HG03159 (cell line): ENCODE measurements at regions not wholly inside any gene's neighbourhood (a gene's known extent, or its start where the extent isn't known, plus 50 kb on each side); places are given as distances from the start of the nearest gene placed in this dataset.
"Not testable (repeated sequence)": the region's sequence is repeated elsewhere in the genome, so short reads cannot be mapped to it uniquely, and the experiment has no call there.

Experiments used
- ATAC-seq: cut with Tn5 transposase; IDR thresholded peaks from one replicate; pipeline ENCODE4 v1.9.1; 2021; ENCODE audit warnings: mild to moderate bottlenecking, moderate library complexity; ENCODE audit not compliant: unreplicated experiment

GRCh38 chr1:121566346-121566745 lies 381.6 kb downstream of the SRGAP2C start:
- no peak for ATAC-seq

DNA sequence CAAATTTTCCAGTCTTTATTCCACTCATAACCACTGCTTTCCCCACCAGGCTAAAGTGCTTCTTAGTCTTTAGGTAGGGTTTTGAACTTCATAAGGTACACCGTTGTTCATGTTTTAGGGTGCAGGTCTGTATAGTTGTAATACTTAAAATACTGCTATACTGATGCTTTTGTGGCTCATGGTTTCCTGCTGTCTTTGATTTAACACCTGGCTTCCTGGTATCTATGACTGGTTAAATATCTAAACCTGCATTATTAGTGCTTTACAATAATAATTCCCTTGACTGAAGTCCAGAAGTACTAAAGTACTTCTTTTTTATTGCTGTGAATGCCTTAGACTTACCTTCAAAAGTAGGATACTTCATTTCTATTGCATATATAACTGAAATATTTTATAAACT lies 384.7 kb downstream of the SRGAP2C start:
- ATAC-seq, result no peak

DNA sequence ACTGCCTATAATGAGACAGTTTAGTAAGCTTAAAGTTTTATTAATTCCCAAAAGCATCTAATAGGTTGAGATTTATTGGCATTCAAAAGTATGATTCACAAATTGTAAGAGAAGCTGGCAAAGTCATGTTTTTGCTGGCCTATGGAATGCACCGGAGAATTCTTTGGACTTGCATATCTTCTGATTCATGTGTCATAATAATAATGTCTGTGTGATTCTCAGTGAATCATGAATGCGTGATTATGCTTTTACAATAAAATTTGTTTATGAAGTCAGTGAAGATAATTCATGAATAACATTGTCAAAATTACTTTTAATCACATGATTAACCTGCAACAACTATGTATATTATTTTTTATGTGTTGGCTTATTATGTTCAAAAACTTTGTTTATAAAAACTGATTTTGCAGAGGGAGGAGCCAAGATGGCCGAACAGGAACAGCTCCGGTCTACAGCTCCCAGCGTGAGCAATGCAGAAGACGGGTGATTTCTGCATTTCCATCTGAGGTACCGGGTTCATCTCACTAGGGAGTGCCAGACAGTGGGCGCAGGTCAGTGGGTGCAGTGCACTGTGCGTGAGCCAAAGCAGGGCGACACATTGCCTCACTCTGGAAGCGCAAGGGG lies 389.2 kb downstream of the SRGAP2C start:
- not testable (repeated sequence) for ATAC-seq

DNA sequence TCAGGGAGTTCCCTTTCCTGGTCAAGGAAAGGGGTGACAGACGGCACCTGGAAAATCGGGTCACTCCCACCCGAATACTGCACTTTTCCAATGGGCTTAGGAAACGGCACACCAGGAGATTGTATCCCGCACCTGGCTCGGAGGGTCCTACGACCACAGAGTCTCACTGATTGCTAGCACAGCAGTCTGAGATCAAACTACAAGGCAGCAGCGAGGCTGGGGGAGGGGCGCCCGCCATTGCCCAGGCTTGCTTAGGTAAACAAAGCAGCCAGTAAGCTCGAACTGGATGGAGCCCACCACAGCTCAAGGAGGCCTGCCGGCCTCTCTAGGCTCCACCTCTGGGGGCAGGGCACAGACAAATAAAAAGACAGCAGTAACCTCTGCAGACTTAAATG lies 389.7 kb downstream of the SRGAP2C start:
- ATAC-seq, result not testable (repeated sequence)

DNA sequence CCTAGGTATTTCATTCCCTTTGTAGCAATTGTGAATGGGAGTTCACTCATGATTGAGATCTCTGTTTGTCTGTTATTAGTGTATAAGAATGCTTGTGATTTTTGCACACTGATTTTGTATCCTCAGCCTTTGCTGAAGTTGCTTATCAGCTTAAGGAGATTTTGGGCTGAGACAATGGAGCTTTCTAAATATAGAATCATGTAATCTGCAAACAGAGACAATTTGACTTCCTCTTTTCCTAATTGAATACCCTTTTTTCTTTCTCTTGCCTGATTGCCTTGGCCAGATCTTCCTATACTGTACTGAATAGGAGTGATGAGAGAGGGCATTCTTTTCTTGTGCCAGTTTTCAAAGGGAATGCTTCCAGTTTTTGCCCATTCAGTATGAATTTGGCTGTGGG lies 398.1 kb downstream of the SRGAP2C start:
- ATAC-seq, result not testable (repeated sequence)

DNA sequence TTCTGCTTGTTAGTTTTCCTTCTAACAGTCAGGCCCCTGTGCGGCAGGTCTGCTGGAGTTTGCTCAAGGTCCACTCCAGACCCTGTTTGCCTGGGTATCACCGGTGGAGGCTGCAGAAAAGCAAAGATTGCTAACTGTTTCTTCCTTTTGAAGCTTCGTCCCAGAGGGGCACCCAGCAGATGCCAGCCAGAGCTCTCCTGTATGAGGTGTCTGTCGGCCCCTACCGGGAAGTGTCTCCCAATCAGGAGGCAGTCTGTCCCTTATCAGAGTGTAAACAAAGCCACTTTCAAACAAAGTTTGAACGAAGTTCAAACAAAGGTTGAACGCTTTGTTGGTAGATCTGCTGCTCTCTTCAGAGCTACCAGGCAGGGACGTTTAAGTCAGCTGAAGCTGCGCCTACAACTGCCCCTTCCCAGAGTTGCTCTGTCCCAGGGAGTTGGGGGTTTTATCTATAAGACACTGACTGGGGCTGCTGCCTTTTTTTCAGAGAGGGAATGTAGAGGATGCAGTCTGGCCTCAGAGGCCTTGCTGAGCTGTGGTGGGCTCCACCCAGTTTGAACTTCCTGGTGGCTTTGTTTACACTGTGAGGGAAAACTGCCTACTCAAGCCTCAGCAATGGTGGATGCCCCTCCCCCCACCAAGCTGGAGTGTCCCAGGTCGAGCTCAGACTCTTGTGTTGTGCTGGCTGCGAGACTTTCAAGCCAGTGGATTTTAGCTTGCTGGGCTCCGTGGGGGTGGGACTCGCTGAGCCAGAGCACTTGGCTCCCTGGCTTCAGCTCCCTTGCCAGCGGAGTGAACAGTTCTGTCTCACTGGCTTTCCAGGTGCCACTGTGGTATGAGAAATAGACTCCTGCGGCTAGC lies 401.8 kb downstream of the SRGAP2C start:
- ATAC-seq, result no peak

GRCh38 chr1:121587230-121587569 lies 402.4 kb downstream of the SRGAP2C start:
- ATAC-seq, result no peak

GRCh38 chr1:121587777-121588176 lies 403.0 kb downstream of the SRGAP2C start:
- no peak for ATAC-seq

- no peak for ATAC-seq
Observed at GRCh38 chr1:121594096-121594495, 409.3 kb downstream of the SRGAP2C start.

DNA sequence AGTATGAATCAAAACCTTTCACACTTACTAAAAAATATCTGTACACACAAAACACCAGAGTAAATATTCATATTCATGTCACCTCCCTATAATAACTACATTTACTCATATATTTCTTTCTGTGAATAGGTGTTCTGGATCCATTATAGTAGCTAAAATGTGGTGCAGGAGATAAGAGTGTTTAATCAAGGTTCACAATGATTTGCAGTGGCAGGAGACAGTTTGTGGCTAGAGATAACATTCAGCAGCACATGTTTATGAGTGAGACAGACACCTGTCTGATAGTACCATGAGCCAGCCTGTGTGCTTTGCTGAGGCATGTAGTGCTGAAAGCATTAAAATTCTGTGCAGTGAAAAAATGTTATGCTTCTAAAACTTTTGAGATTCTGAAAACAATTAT lies 410.3 kb downstream of the SRGAP2C start:
- ATAC-seq, result no peak

DNA sequence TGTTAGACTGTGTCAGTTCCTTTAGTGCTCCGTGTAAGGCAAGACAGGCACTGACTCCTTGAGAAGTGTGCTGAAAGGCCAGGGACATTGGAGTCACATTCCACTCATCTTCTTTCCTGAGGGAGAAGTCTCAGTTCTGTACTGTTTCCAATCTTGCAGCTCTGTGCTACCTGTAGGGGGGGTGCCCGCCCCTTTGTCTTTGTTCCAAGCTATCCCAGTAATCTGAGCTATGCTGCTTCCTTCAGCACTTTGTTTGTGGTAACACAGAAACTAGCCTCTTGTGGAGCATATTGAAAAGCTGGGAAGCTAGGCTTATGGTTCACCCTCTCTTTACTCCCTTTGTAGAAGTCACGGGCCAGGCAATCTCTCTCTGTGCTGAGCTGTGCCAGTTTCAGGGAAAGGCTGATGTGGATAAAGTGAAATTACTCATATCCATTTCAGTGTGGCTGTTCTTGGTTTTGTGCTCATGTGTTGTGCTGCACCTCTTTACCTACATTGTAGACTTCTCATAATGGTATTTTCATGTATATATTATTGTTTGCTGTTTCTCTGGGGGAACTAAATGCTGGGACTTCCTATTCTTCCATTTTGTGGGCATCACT lies 420.2 kb downstream of the SRGAP2C start:
- not testable (repeated sequence) for ATAC-seq

GRCh38 chr1:121607499-121607898 lies 422.7 kb downstream of the SRGAP2C start:
- ATAC-seq, result not testable (repeated sequence)
